Upper lobe of left lung (tissue), 6 donors: ENCODE measurements at regions not wholly inside any gene's neighbourhood (a gene's known extent, or its start where the extent isn't known, plus 50 kb on each side); places are given as distances from the start of the nearest gene placed in this dataset.
A peak's percentile ranks its signal among the peaks of the same experiment; 100 is the strongest.

ENCODE experiments used
- ATAC-seq, 2 donors: fragments of 200-7000 bp; cut with Tn5 transposase; one replicate each; pipeline ENCODE4 v1.9.1; 2022; ENCODE audit warnings: mild to moderate bottlenecking in 2 of 2, moderate library complexity in 2 of 2; ENCODE audit not compliant: low FRiP score in 2 of 2
- DNase-seq, 2 donors: peaks; one replicate each; pipeline ENCODE4 v3.0.0-alpha.2; 2019 to 2020
- H3K27ac ChIP-seq, 4 donors: fragments of 200-600 bp; sonication (generic); one replicate each; pipeline ENCODE4 v1.5.1; 2016 to 2019
- H3K27me3 ChIP-seq, 4 donors: fragments of 200-600 bp; sonication (generic); one replicate each; pipeline ENCODE4 v1.5.1; 2017 to 2019
- H3K36me3 ChIP-seq, 4 donors: fragments of 200-600 bp; sonication (generic); one replicate each; pipeline ENCODE4 v1.5.1; 2016 to 2019
- H3K4me1 ChIP-seq, 4 donors: fragments of 200-600 bp; sonication (generic); one replicate each; pipeline ENCODE4 v1.5.1; 2018 to 2019
- H3K4me3 ChIP-seq, 4 donors: fragments of 200-600 bp; sonication (generic); one replicate each; pipeline ENCODE4 v1.5.1; 2017 to 2019; ENCODE audit warnings: mild to moderate bottlenecking in 2 of 4, moderate library complexity in 1 of 4
- H3K9me3 ChIP-seq, 4 donors: fragments of 200-600 bp; sonication (generic); one replicate each; pipeline ENCODE4 v1.5.1; 2018 to 2019
- CTCF ChIP-seq, 6 experiments: fragments of 450-650 bp in 4 of 6; fragments of 200-600 bp in 2 of 6; sonication (generic) in 2 of 6; IDR thresholded peaks; one replicate each; pipeline ENCODE4 v1.5.1; 2016 to 2019; ENCODE audit warnings: antibody characterized with exemption in 6 of 6
- EP300 ChIP-seq, 4 donors: sonication (generic); formaldehyde crosslinking; IDR thresholded peaks; one replicate each; pipeline ENCODE4 v1.5.1; 2017; ENCODE audit warnings: antibody characterized with exemption in 4 of 4, control low read depth in 2 of 4
- POLR2A ChIP-seq, 4 donors: fragments of 450-650 bp; IDR thresholded peaks; one replicate each; pipeline ENCODE4 v1.5.1; 2016 to 2017; ENCODE audit warnings: antibody characterized with exemption in 4 of 4, mild to moderate bottlenecking in 2 of 4
- POLR2AphosphoS5 ChIP-seq, 2 donors: sonication (generic); formaldehyde crosslinking; IDR thresholded peaks; one replicate each; pipeline ENCODE4 v1.5.1; 2017; ENCODE audit warnings: antibody characterized with exemption in 2 of 2
- WGBS, 2 donors: methylation state at CpG; one replicate each; pipeline ENCODE4 v1.1.5; 2017 to 2018; 5-methylcytosine and 5-hydroxymethylcytosine counted together
- donor health status: DM: no; HTN: no; CAD: no; lungs with moderate emphysema.
- donor health status: DM: no; HTN: yes; CAD: no; lungs with severe emphysema.

- ATAC-seq (no peak), DNase-seq (no peak)
- Histone ChIP-seq H3K27me3 (no peaks in the 10 kb centered on the region), H3K36me3 (no peaks in the 10 kb centered on the region), H3K9me3 (no peaks in the 10 kb centered on the region), H3K4me1 (no peaks in the 10 kb centered on the region), H3K4me3 (no peak overlapping the region), H3K27ac (no peak overlapping the region)
- TF ChIP-seq POLR2A (IDR thresholded peaks at IDR 0.05) (no peak), EP300 (IDR thresholded peaks at IDR 0.05) (no peak), POLR2AphosphoS5 (IDR thresholded peaks at IDR 0.05) (no peak), CTCF (IDR thresholded peaks at IDR 0.05) (no peak)
- 71 to 94% methylated on average over 1 of the region's 1 CpG for WGBS, 2 donors
These were observed 214.9 kb upstream of the SPRED2 start for GRCh38 chr2:65647249-65647842.

GRCh38 chr2:65640793-65641103, 208.3 kb upstream of the SPRED2 start:
- ATAC-seq (no peak), DNase-seq (no peak)
- Histone ChIP-seq H3K4me1 (peaks cover 0 to 4% (median 0%) of the 10 kb centered on the region in 4 donors), H3K27ac (no peak overlapping the region), H3K36me3 (no peaks in the 10 kb centered on the region), H3K27me3 (no peaks in the 10 kb centered on the region), H3K4me3 (no peak overlapping the region), H3K9me3 (no peaks in the 10 kb centered on the region)
- TF ChIP-seq POLR2A (IDR thresholded peaks at IDR 0.05) (no peak), POLR2AphosphoS5 (IDR thresholded peaks at IDR 0.05) (no peak), CTCF (IDR thresholded peaks at IDR 0.05) (no peak), EP300 (IDR thresholded peaks at IDR 0.05) (no peak)
- WGBS, 2 donors, result 85 to 90% methylated on average over 8 of the region's 8 CpGs

GRCh38 chr2:65639156-65639864, 206.9 kb upstream of the SPRED2 start:
- Histone ChIP-seq H3K27ac (no peak overlapping the region), H3K9me3 (no peaks in the 10 kb centered on the region), H3K4me3 (no peak overlapping the region), H3K27me3 (no peaks in the 10 kb centered on the region), H3K36me3 (no peaks in the 10 kb centered on the region), H3K4me1 (peaks cover 0 to 4% (median 0%) of the 10 kb centered on the region in 4 donors)
- TF ChIP-seq CTCF (IDR thresholded peaks at IDR 0.05), result no peak
- TF ChIP-seq POLR2A (IDR thresholded peaks at IDR 0.05), result no peak
- TF ChIP-seq POLR2AphosphoS5 (IDR thresholded peaks at IDR 0.05), result no peak
- TF ChIP-seq EP300 (IDR thresholded peaks at IDR 0.05), result no peak
- DNase-seq, result no peak
- peak in 1 of 2 donors; percentile 28 for ATAC-seq
- 55 to 72% methylated on average over 6 of the region's 6 CpGs for WGBS, 2 donors

GRCh38 chr2:65638443-65638842, 206.0 kb upstream of the SPRED2 start:
- H3K27ac ChIP-seq, result no peak overlapping the region
- H3K9me3 ChIP-seq, result no peaks in the 10 kb centered on the region
- H3K4me1 ChIP-seq, result peaks cover 0 to 4% (median 0%) of the 10 kb centered on the region in 4 donors
- H3K27me3 ChIP-seq, result no peaks in the 10 kb centered on the region
- no peak for TF ChIP-seq POLR2A (IDR thresholded peaks at IDR 0.05)
- no peak for TF ChIP-seq EP300 (IDR thresholded peaks at IDR 0.05)
- TF ChIP-seq CTCF (IDR thresholded peaks at IDR 0.05), result no peak
- TF ChIP-seq POLR2AphosphoS5 (IDR thresholded peaks at IDR 0.05), result no peak
- ATAC-seq, result no peak
- no peak overlapping the region for H3K4me3 ChIP-seq
- no peak for DNase-seq
- no peaks in the 10 kb centered on the region for H3K36me3 ChIP-seq
